H1 (cell line): ENCODE measurements at regions not wholly inside any gene's neighbourhood (a gene's known extent, or its start where the extent isn't known, plus 50 kb on each side); places are given as distances from the start of the nearest gene placed in this dataset.

ENCODE experiments used
- CTCF ChIA-PET: fragments of 300-600 bp; sonication (Branson Sonifier 250); formaldehyde crosslinking; loops from one replicate; lab custom pipeline; 2021; ENCODE audit not compliant: partially characterized antibody; lab: Charles Lee
- POLR2A ChIA-PET: fragments of 300-600 bp; sonication (Branson Sonifier 250); formaldehyde crosslinking; loops from one replicate; lab custom pipeline; 2021; ENCODE audit warnings: inconsistent platforms; ENCODE audit not compliant: partially characterized antibody; lab: Charles Lee
- DNase-seq, 2 experiments: peaks; one replicate each; pipeline versions ENCODE4 v3.0.0 to v3.0.0-alpha.2; 2010 to 2022; ENCODE audit warnings: low spot score in 2 of 2, low read depth in 1 of 2, mixed read lengths in 1 of 2
- FAIRE-seq: peaks from 2 replicates; lab custom pipeline; 2011; peaks lifted over from hg19 to GRCh38; lab: Jason Lieb, UNC
- H2AFZ ChIP-seq: 2 replicates; pipeline ENCODE4 v1.8.1; 2012; ENCODE audit warnings: low read length, inconsistent platforms
- H2AK5ac ChIP-seq: 2 replicates; pipeline ENCODE4 v1.6.1; 2013; ENCODE audit warnings: low read depth, low read length
- H2BK120ac ChIP-seq: replicated peaks from 2 replicates; pipeline ENCODE3; 2013; ENCODE audit warnings: low read depth, low read length, inconsistent platforms
- H2BK12ac ChIP-seq: 2 replicates; pipeline ENCODE4 v1.6.1; 2013; ENCODE audit warnings: low read depth, low read length
- H2BK15ac ChIP-seq: 2 replicates; pipeline ENCODE4 v1.6.1; 2013; ENCODE audit warnings: low read length
- H2BK20ac ChIP-seq: 2 replicates; pipeline ENCODE4 v1.6.1; 2013; ENCODE audit warnings: low read length
- H2BK5ac ChIP-seq: 2 replicates; pipeline ENCODE4 v1.6.1; 2013; ENCODE audit warnings: low read depth, low read length
- H3K14ac ChIP-seq: 2 replicates; pipeline ENCODE4 v1.6.1; 2013; ENCODE audit warnings: inconsistent platforms; ENCODE audit not compliant: insufficient read length
- H3K18ac ChIP-seq: 2 replicates; pipeline ENCODE4 v1.6.1; 2013; ENCODE audit warnings: low read length; ENCODE audit errors: extremely low read depth
- H3K23ac ChIP-seq: 2 replicates; pipeline ENCODE4 v1.6.1; 2013; ENCODE audit warnings: inconsistent platforms; ENCODE audit not compliant: insufficient read length
- H3K23me2 ChIP-seq: 2 replicates; pipeline ENCODE4 v1.6.1; 2013; ENCODE audit warnings: low read depth, low read length
- H3K27ac ChIP-seq: 2 replicates; pipeline ENCODE4 v1.6.1; 2011; ENCODE audit warnings: low read depth, low read length, inconsistent platforms
- H3K27me3 ChIP-seq, 4 experiments: replicated peaks in 1 of 4; 1 replicate in 1 of 4; 2 replicates in 3 of 4; pipeline versions ENCODE4 v1.6.1 to v1.8.1; 2011 to 2013; ENCODE audit warnings: low read length in 3 of 4, mild to moderate bottlenecking in 3 of 4, inconsistent platforms in 2 of 4, mixed read lengths in 2 of 4, moderate library complexity in 1 of 4; ENCODE audit not compliant: control insufficient read depth in 3 of 4, insufficient read depth in 3 of 4; ENCODE audit errors: extremely low read depth in 1 of 4
- H3K36me3 ChIP-seq, 4 experiments: 2 replicates each; pipeline versions ENCODE4 v1.6.1 to v1.8.1; 2011 to 2013; ENCODE audit warnings: mild to moderate bottlenecking in 4 of 4, low read length in 3 of 4, moderate library complexity in 2 of 4, control low read depth in 1 of 4, inconsistent platforms in 1 of 4; ENCODE audit not compliant: insufficient read depth in 4 of 4, control insufficient read depth in 2 of 4
- H3K4ac ChIP-seq: replicated peaks from 2 replicates; pipeline ENCODE3; 2013; ENCODE audit warnings: low read length, low read depth, mixed read lengths, inconsistent platforms; ENCODE audit not compliant: insufficient read length
- H3K4me1 ChIP-seq, 4 experiments: replicated peaks in 1 of 4; 1 replicate in 1 of 4; 2 replicates in 3 of 4; pipeline versions ENCODE4 v1.6.1 to v1.8.1; 2011 to 2013; ENCODE audit warnings: low read length in 3 of 4, inconsistent platforms in 2 of 4, mixed read lengths in 1 of 4; ENCODE audit not compliant: insufficient read depth in 4 of 4, control insufficient read depth in 3 of 4
- H3K4me2 ChIP-seq, 2 experiments: 2 replicates each; pipeline versions ENCODE4 v1.6.1 to v1.8.1; 2011 to 2013; ENCODE audit warnings: low read depth in 2 of 2, low read length in 2 of 2, control low read depth in 1 of 2, inconsistent platforms in 1 of 2, mild to moderate bottlenecking in 1 of 2; ENCODE audit not compliant: insufficient read depth in 1 of 2
- H3K4me3 ChIP-seq, 4 experiments: fragments of 200-600, 300-600 bp in 1 of 4; sonication (generic), shearing (Covaris generic), sonication (Bioruptor Twin) in 1 of 4; 2 replicates each; pipeline versions ENCODE4 v1.5.1 to v1.8.1; 2011 to 2016; ENCODE audit warnings: low read length in 4 of 4, low read depth in 3 of 4, control low read depth in 2 of 4, inconsistent platforms in 2 of 4, mild to moderate bottlenecking in 2 of 4, mixed read lengths in 1 of 4, moderate library complexity in 1 of 4; ENCODE audit not compliant: insufficient read depth in 2 of 4; ENCODE audit errors: extremely low read depth in 1 of 4
- H3K56ac ChIP-seq: replicated peaks from 2 replicates; pipeline ENCODE3; 2013; ENCODE audit warnings: low read depth, mild to moderate bottlenecking, mixed read lengths, low read length, inconsistent platforms; ENCODE audit not compliant: insufficient read length
- H3K79me1 ChIP-seq: 2 replicates; pipeline ENCODE4 v1.6.1; 2013; ENCODE audit warnings: low read depth, low read length, control low read depth
- H3K79me2 ChIP-seq, 2 experiments: 2 replicates each; pipeline versions ENCODE4 v1.6.1 to v1.8.1; 2012 to 2013; ENCODE audit warnings: low read length in 2 of 2, mild to moderate bottlenecking in 2 of 2, inconsistent platforms in 1 of 2; ENCODE audit not compliant: insufficient read depth in 2 of 2, control insufficient read depth in 1 of 2
- H3K9ac ChIP-seq, 4 experiments: replicated peaks in 1 of 4; 1 replicate in 1 of 4; 2 replicates in 3 of 4; pipeline versions ENCODE4 v1.6.1 to v1.8.1; 2011 to 2013; ENCODE audit warnings: low read depth in 3 of 4, low read length in 3 of 4, control low read depth in 2 of 4, mild to moderate bottlenecking in 2 of 4, moderate library complexity in 2 of 4, inconsistent platforms in 1 of 4; ENCODE audit errors: extremely low read depth in 1 of 4
- H3K9me3 ChIP-seq, 2 experiments: 2 replicates each; pipeline versions ENCODE4 v1.6.1 to v1.8.1; 2012 to 2013; ENCODE audit warnings: mild to moderate bottlenecking in 2 of 2, moderate library complexity in 2 of 2, control low read depth in 1 of 2, inconsistent platforms in 1 of 2, low read depth in 1 of 2, low read length in 1 of 2, mixed read lengths in 1 of 2; ENCODE audit not compliant: insufficient read depth in 2 of 2
- H4K20me1 ChIP-seq, 2 experiments: replicated peaks in 1 of 2; 2 replicates each; pipeline versions ENCODE3 to v1.8.1; 2011 to 2013; ENCODE audit warnings: inconsistent platforms in 2 of 2, low read length in 2 of 2, mild to moderate bottlenecking in 1 of 2; ENCODE audit not compliant: insufficient read depth in 2 of 2, control insufficient read depth in 1 of 2
- H4K5ac ChIP-seq: 2 replicates; pipeline ENCODE4 v1.6.1; 2013; ENCODE audit warnings: low read length, low read depth, mixed read lengths, inconsistent platforms; ENCODE audit not compliant: insufficient read length
- H4K8ac ChIP-seq: 2 replicates; pipeline ENCODE4 v1.8.0; 2013; ENCODE audit warnings: mild to moderate bottlenecking, moderate library complexity, low read length, inconsistent platforms; ENCODE audit not compliant: insufficient read depth; ENCODE audit errors: extremely low read depth
- H4K91ac ChIP-seq: replicated peaks from 2 replicates; pipeline ENCODE3; 2013; ENCODE audit warnings: low read length, mixed read lengths, inconsistent platforms; ENCODE audit not compliant: insufficient read length
- BRCA1 ChIP-seq: IDR thresholded peaks from 2 replicates; pipeline ENCODE4 v1.6.1; 2012; ENCODE audit warnings: low read depth, low read length, improper control_type of control experiment
- CEBPB ChIP-seq: IDR thresholded peaks from 2 replicates; pipeline ENCODE4 v1.6.1; 2012; ENCODE audit warnings: low read depth, low read length
- KDM4A ChIP-seq: IDR thresholded peaks from one replicate; pipeline ENCODE4 v1.7.1; 2012; ENCODE audit warnings: low read depth, mild to moderate bottlenecking, moderate library complexity, low read length, inconsistent platforms; ENCODE audit not compliant: severe bottlenecking
- RFX5 ChIP-seq: IDR thresholded peaks from 2 replicates; pipeline ENCODE4 v1.6.1; 2011; ENCODE audit warnings: low read depth, low read length, improper control_type of control experiment, borderline replicate concordance
- TCF12 ChIP-seq: IDR thresholded peaks from 2 replicates; pipeline ENCODE4 v1.6.1; 2011; ENCODE audit warnings: low read depth, mild to moderate bottlenecking, low read length
- TEAD4 ChIP-seq: IDR thresholded peaks from 2 replicates; pipeline ENCODE4 v1.6.1; 2012; ENCODE audit warnings: low read depth, low read length, inconsistent platforms, mixed read lengths
- ZNF274 ChIP-seq: IDR thresholded peaks from 2 replicates; pipeline ENCODE4 v1.7.0; 2012; ENCODE audit warnings: low read length, borderline replicate concordance; ENCODE audit errors: extremely low read depth
- WGBS, 2 experiments: shearing (Covaris generic) in 1 of 2; methylation state at CpG; one replicate each; pipeline versions ENCODE4 v1.1.6 to v1.1.7; 2013 to 2015; ENCODE audit warnings: low lambda C conversion rate in 2 of 2, mixed read lengths in 2 of 2, inconsistent platforms in 1 of 2, low coverage in 1 of 2, missing lambda C conversion rate in 1 of 2; ENCODE audit not compliant: insufficient replicate concordance in 2 of 2, insufficient coverage in 1 of 2, insufficient read length in 1 of 2; ENCODE audit errors: extremely low coverage in 1 of 2, missing lambda C conversion rate in 1 of 2; 5-methylcytosine and 5-hydroxymethylcytosine counted together
- TF ChIP-seq, protein P1 (sequence below): IDR thresholded peaks from 2 replicates; pipeline ENCODE4 v1.6.1; 2011; ENCODE audit warnings: low read depth, mild to moderate bottlenecking, low read length; ENCODE audit not compliant: insufficient read depth

DNA sequence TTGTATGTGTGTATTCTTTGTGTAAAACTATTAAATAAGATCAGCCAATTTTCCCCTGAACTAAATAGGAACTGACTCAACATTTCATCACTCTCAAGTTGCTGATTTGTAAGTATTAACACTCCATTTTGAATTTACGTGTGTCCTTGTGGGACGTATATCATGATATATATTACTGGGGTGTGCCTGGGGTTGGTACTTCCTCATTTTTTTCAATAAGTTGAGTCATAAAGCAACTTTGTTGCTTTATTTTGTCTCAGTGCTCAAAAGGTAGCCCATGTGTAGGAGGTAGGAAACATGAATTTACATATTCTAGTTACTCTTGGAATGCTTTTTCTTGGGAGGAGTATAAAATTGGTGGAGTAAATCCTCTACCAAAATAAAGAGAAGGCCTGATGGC is 193.9 kb upstream of the RAG2 start:
- CTCF ChIA-PET, result interaction anchor here (3.6 kb wide), 1 partner anchor 45 kb away, joined by 11 read pairs; no protein-coding TSS in a partner anchor
- Histone ChIP-seq H4K20me1 (no peaks in the 10 kb centered on the region), H3K9me3 (peaks cover 0 to 2% of the 10 kb centered on the region in 2 experiments; a peak in 1 of 4 replicates)

More for the DNA sequence above, 193.9 kb upstream of the RAG2 start:
- Histone ChIP-seq H2BK12ac (no peak overlapping the region), H3K9ac (no peak overlapping the region), H3K18ac (no peak overlapping the region), H3K56ac (no peak overlapping the region), H3K79me1 (no peaks in the 10 kb centered on the region), H3K14ac (no peak overlapping the region), H3K4me2 (no peak overlapping the region), H3K4ac (no peak overlapping the region), H3K27ac (no peak overlapping the region), H3K23me2 (no peaks in the 10 kb centered on the region), H3K23ac (no peak overlapping the region), H2BK5ac (no peak overlapping the region), H2BK20ac (no peak overlapping the region), H2BK15ac (no peak overlapping the region), H4K8ac (no peak overlapping the region), H3K4me3 (no peak overlapping the region), H4K5ac (no peak overlapping the region), H4K91ac (no peak overlapping the region), H3K79me2 (no peaks in the 10 kb centered on the region), H2AFZ (no peak overlapping the region), H3K27me3 (no peaks in the 10 kb centered on the region), H3K36me3 (no peaks in the 10 kb centered on the region), H2AK5ac (no peak overlapping the region), H2BK120ac (no peak overlapping the region), H3K4me1 (peaks cover 0 to 6% (median 4%) of the 10 kb centered on the region in 4 experiments; a peak in 3 of 7 replicates)
- no peak for DNase-seq
- no peak for FAIRE-seq
- POLR2A ChIA-PET, result no interaction called here
- WGBS, 2 experiments, result 97% methylated on average over 2 of the region's 2 CpGs; no CpG with 5 or more reads in 1 of the 2 experiments
- TF ChIP-seq RFX5, result no peak
- no peak for TF ChIP-seq ZNF274
- TF ChIP-seq TEAD4, result no peak
- no peak for TF ChIP-seq KDM4A
- TF ChIP-seq, protein P1, sequence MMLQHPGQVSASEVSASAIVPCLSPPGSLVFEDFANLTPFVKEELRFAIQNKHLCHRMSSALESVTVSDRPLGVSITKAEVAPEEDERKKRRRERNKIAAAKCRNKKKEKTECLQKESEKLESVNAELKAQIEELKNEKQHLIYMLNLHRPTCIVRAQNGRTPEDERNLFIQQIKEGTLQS, result no peak
- no peak for TF ChIP-seq BRCA1
- TF ChIP-seq TCF12, result no peak
- no peak for TF ChIP-seq CEBPB
- TF ChIP-seq, all 59 proteins: peak for 0
